Neural progenitor cell (in vitro differentiated cells): ENCODE measurements at regions not wholly inside any gene's neighbourhood (a gene's known extent, or its start where the extent isn't known, plus 50 kb on each side); places are given as distances from the start of the nearest gene placed in this dataset.

ENCODE experiments used
- DNase-seq: peaks from one replicate; pipeline ENCODE4 v3.0.0-alpha.2; 2016; ENCODE audit warnings: low spot score
- H2AFZ ChIP-seq: fragments of 200-600 bp; sonication (generic); replicated peaks from 2 replicates; pipeline ENCODE4 v1.6.1; 2016; ENCODE audit warnings: antibody characterized with exemption
- H3F3A ChIP-seq: fragments of 200-600 bp; sonication (generic); 2 replicates; pipeline ENCODE4 v1.6.1; 2016; ENCODE audit warnings: antibody characterized with exemption, low read depth
- H3K27ac ChIP-seq: fragments of 200-600 bp; sonication (generic); 2 replicates; pipeline ENCODE4 v1.5.1; 2016; ENCODE audit warnings: mild to moderate bottlenecking
- H3K27me3 ChIP-seq: fragments of 200-600 bp; sonication (generic); 2 replicates; pipeline ENCODE4 v1.6.1; 2016; ENCODE audit warnings: mild to moderate bottlenecking, moderate library complexity
- H3K36me3 ChIP-seq: fragments of 200-600 bp; sonication (generic); 2 replicates; pipeline ENCODE4 v1.5.1; 2016
- H3K4me1 ChIP-seq: fragments of 200-600 bp; sonication (generic); 2 replicates; pipeline ENCODE4 v1.6.1; 2016; ENCODE audit warnings: mixed run types
- H3K4me2 ChIP-seq: fragments of 200-600 bp; sonication (generic); 2 replicates; pipeline ENCODE4 v1.6.1; 2016
- H3K4me3 ChIP-seq: fragments of 200-600 bp; sonication (generic); 2 replicates; pipeline ENCODE4 v1.5.1; 2016
- H3K79me2 ChIP-seq: fragments of 200-600 bp; sonication (generic); 2 replicates; pipeline ENCODE4 v1.6.1; 2016; ENCODE audit warnings: low read depth
- H3K9ac ChIP-seq: fragments of 200-600 bp; sonication (generic); 2 replicates; pipeline ENCODE4 v1.6.1; 2016
- H3K9me3 ChIP-seq: fragments of 200-600 bp; sonication (generic); 2 replicates; pipeline ENCODE4 v1.5.1; 2016; ENCODE audit warnings: low read depth
- H4K20me1 ChIP-seq: fragments of 200-600 bp; sonication (generic); 2 replicates; pipeline ENCODE4 v1.6.1; 2016; ENCODE audit warnings: low read depth
- H3K27ac Mint-ChIP-seq: 3 replicates; pipeline ENCODE4 v1.8.0; 2021; ENCODE audit warnings: mixed read lengths
- H3K27me3 Mint-ChIP-seq: 2 replicates; pipeline ENCODE4 v1.8.0; 2022; ENCODE audit warnings: low read depth, mild to moderate bottlenecking, inconsistent platforms, moderate library complexity, mixed read lengths; ENCODE audit not compliant: insufficient read depth
- H3K36me3 Mint-ChIP-seq: 3 replicates; pipeline ENCODE4 v1.8.0; 2021; ENCODE audit warnings: mixed read lengths
- H3K4me1 Mint-ChIP-seq: 3 replicates; pipeline ENCODE4 v1.8.0; 2021; ENCODE audit warnings: mixed read lengths
- H3K4me3 Mint-ChIP-seq: 3 replicates; pipeline ENCODE4 v1.8.0; 2021; ENCODE audit warnings: mild to moderate bottlenecking, moderate library complexity, mixed read lengths
- H3K9me3 Mint-ChIP-seq: 3 replicates; pipeline ENCODE4 v1.8.0; 2020; ENCODE audit warnings: mixed read lengths
- EZH2 ChIP-seq: fragments of 200-600 bp; sonication (generic); IDR thresholded peaks from 2 replicates; pipeline ENCODE4 v1.6.1; 2017; ENCODE audit warnings: antibody characterized with exemption, mild to moderate bottlenecking, moderate library complexity
- EZH2phosphoT487 ChIP-seq: fragments of 200-600 bp; sonication (generic); IDR thresholded peaks from 2 replicates; pipeline ENCODE4 v1.6.1; 2017; ENCODE audit warnings: antibody characterized with exemption
- TF ChIP-seq, protein P1 (sequence below): fragments of 200-600 bp; sonication (generic); IDR thresholded peaks from 2 replicates; pipeline ENCODE4 v1.5.1; 2017; ENCODE audit warnings: antibody characterized with exemption, mild to moderate bottlenecking

DNA sequence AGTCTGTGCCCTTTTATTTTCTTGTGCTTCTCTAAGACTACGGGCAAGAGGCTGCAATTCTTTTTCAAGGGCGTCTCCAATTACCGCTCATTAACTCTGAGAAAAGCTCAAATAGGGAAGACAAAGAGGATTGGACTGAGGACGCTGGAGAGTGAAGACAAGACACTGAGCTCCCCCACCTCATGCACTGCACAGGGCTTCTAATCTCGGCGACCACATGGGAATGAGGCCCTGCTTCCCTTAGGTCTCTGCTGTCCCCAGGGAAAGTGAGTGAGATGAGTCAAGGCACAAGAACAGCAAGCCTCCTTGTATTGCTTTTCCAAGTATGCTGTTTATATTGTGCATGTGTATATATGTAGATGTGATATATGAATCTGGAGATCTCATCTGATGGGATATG lies 392.2 kb upstream of the CFAP20DC start:
- H3K4me1 ChIP-seq: peaks cover 15% of the 10 kb centered on the region
- H3F3A ChIP-seq: peaks cover 7% of the 10 kb centered on the region
- H3K36me3 Mint-ChIP-seq: no peaks in the 10 kb centered on the region
- no peak overlapping the region for H3K4me3 Mint-ChIP-seq
- peak; percentile 66 for DNase-seq
- H3K27ac ChIP-seq: no peak overlapping the region
- no peaks in the 10 kb centered on the region for H3K79me2 ChIP-seq
- peaks cover 5% of the 10 kb centered on the region for H3K4me1 Mint-ChIP-seq
- H3K9me3 ChIP-seq: no peaks in the 10 kb centered on the region
- no peak overlapping the region for H3K9ac ChIP-seq
- no peak for TF ChIP-seq EZH2
- TF ChIP-seq EZH2phosphoT487: no peak
- peak overlapping the region; percentile 41 for H3K4me2 ChIP-seq
- no peak overlapping the region for H3K27ac Mint-ChIP-seq
- H3K9me3 Mint-ChIP-seq: no peaks in the 10 kb centered on the region
- no peaks in the 10 kb centered on the region for H4K20me1 ChIP-seq
- peaks cover 56% of the 10 kb centered on the region for H3K27me3 ChIP-seq
- H3K36me3 ChIP-seq: no peaks in the 10 kb centered on the region
- H3K27me3 Mint-ChIP-seq: no peaks in the 10 kb centered on the region
- H3K4me3 ChIP-seq: no peak overlapping the region
- H2AFZ ChIP-seq: no peak overlapping the region

DNA sequence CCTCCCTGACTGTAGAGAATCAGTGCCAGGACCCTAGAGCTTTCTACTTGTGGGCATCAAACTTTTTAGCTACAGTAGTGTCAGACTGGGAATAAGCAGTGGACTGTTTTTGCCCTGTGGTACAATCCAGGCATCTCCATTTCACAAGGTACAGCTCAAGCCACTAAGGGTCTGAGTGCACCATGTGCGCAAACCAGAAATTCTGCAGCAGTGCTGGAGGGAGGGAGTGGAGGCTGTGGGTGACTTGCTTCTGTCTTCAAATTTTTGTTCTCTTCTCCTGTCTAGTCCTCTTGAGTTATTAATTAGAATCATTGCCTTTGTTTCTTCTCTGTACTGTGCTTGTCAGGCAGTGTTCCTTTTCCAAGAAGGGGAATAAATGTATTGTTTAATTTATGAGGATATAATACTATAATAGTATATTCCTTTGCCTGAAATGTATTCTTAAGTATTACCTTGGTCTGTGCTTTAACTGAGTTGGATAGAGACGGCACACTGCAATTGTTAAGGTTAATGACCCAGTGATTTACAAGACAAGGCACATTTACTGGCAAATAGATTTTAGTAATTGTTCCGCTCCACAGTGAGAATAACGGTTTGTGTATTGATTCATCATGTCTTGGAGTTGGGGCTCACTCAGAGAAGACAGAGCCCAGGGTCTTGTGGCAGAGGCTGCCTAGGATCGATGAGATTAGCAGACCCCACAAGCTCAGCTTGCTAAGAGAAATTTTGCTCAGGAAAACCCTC lies 390.6 kb upstream of the CFAP20DC start:
- Mint-ChIP-seq H3K27ac (no peak overlapping the region), H3K27me3 (no peaks in the 10 kb centered on the region), H3K4me1 (peaks cover 5% of the 10 kb centered on the region), H3K9me3 (no peaks in the 10 kb centered on the region), H3K4me3 (no peak overlapping the region), H3K36me3 (no peaks in the 10 kb centered on the region)
- Histone ChIP-seq H3K4me2 (no peak overlapping the region), H3K27me3 (peaks cover 56% of the 10 kb centered on the region), H4K20me1 (no peaks in the 10 kb centered on the region), H3K79me2 (no peaks in the 10 kb centered on the region), H3K27ac (no peak overlapping the region), H3K4me3 (no peak overlapping the region), H3K9me3 (no peaks in the 10 kb centered on the region), H3K36me3 (no peaks in the 10 kb centered on the region), H3K9ac (no peak overlapping the region), H3F3A (peaks cover 7% of the 10 kb centered on the region), H2AFZ (no peak overlapping the region), H3K4me1 (peaks cover 11% of the 10 kb centered on the region)
- TF ChIP-seq EZH2phosphoT487: no peak
- no peak for TF ChIP-seq EZH2
- TF ChIP-seq, protein P1, sequence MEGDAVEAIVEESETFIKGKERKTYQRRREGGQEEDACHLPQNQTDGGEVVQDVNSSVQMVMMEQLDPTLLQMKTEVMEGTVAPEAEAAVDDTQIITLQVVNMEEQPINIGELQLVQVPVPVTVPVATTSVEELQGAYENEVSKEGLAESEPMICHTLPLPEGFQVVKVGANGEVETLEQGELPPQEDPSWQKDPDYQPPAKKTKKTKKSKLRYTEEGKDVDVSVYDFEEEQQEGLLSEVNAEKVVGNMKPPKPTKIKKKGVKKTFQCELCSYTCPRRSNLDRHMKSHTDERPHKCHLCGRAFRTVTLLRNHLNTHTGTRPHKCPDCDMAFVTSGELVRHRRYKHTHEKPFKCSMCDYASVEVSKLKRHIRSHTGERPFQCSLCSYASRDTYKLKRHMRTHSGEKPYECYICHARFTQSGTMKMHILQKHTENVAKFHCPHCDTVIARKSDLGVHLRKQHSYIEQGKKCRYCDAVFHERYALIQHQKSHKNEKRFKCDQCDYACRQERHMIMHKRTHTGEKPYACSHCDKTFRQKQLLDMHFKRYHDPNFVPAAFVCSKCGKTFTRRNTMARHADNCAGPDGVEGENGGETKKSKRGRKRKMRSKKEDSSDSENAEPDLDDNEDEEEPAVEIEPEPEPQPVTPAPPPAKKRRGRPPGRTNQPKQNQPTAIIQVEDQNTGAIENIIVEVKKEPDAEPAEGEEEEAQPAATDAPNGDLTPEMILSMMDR: no peak
- no peak for DNase-seq

DNA sequence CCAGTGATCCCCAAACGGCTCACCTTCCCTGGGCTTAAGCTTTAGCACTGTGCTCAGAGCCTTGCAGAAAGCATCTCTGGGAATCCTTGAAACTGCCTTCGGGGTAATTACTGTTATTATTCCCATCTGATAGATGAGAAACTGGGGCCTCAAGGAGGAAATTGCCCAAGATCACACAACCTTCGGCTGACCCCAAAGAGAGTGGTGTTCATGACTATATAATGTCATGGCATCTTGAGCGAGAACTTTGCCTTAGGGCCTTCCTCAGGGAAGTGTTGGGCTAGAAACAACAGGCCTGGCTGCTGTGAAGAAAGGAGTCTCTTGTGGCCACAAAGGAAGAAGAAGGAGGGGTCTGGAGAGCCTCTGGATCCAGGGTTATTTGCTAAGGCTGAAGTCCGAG lies 388.7 kb upstream of the CFAP20DC start:
- no peak for TF ChIP-seq EZH2
- TF ChIP-seq, protein P1: no peak
- H3K4me3 ChIP-seq: no peak overlapping the region
- DNase-seq: no peak

More for the DNA sequence above, 388.7 kb upstream of the CFAP20DC start:
- peaks cover 5% of the 10 kb centered on the region for H3K4me1 Mint-ChIP-seq
- Histone ChIP-seq H3K27me3 (peaks cover 48% of the 10 kb centered on the region), H3K27ac (no peak overlapping the region), H2AFZ (no peak overlapping the region), H3K79me2 (no peaks in the 10 kb centered on the region), H3K4me2 (no peak overlapping the region), H3K36me3 (no peaks in the 10 kb centered on the region), H3F3A (peaks cover 7% of the 10 kb centered on the region), H4K20me1 (no peaks in the 10 kb centered on the region), H3K4me1 (peaks cover 11% of the 10 kb centered on the region), H3K9ac (no peak overlapping the region), H3K9me3 (no peaks in the 10 kb centered on the region)
- H3K9me3 Mint-ChIP-seq: no peaks in the 10 kb centered on the region
- no peak overlapping the region for H3K4me3 Mint-ChIP-seq
- H3K27ac Mint-ChIP-seq: no peak overlapping the region
- no peaks in the 10 kb centered on the region for H3K27me3 Mint-ChIP-seq
- no peaks in the 10 kb centered on the region for H3K36me3 Mint-ChIP-seq
